Heart left ventricle (tissue), 13 donors: ENCODE measurements at regions not wholly inside any gene's neighbourhood (a gene's known extent, or its start where the extent isn't known, plus 50 kb on each side); places are given as distances from the start of the nearest gene placed in this dataset.

Experiments used
- CTCF ChIP-seq, 12 donors: fragments of 200-600 bp; sonication (generic) in 4 of 12; IDR thresholded peaks; one replicate each; pipeline versions ENCODE4 v1.5.0 to v1.8.0; 2018 to 2022; ENCODE audit warnings: antibody characterized with exemption in 12 of 12, mild to moderate bottlenecking in 5 of 12
- POLR2A ChIP-seq, 2 donors: fragments of 450-650 bp; IDR thresholded peaks; one replicate each; pipeline ENCODE4 v1.6.1; 2017; ENCODE audit warnings: antibody characterized with exemption in 2 of 2, mild to moderate bottlenecking in 2 of 2, moderate library complexity in 2 of 2
- donor health status: ischemic (EF 13 %, LVEDD 7.1; RV severe dilation, severe dysfunction).
- donor health status: DM: no; HTN: yes; CAD: no.
- donor health status: DM: no; HTN: no; CAD: no.
- donor health status: ischemic (EF 25% LVEDD 6.9; RV normal size, moderate dysfunction).
- donor health status: ischemic (EF 25% LVEDD 5.7; RV mildly dilated, moderate dysfunction).
- donor health status: ischemic (EF 35%, LVEDD 5.7; RV mildly dilated, moderate dysfunction).
- donor health status: nonischemic (EF 11% LVEDD 7.7; RV severe dilation, severe dysfunction).
- donor health status: DM: yes; HTN: yes; CAD: no.
- donor health status: PGD.
- donor health status: ischemic (EF 29% LVEDD 5.4; RV normal size, mild dysfunction).
- donor health status: nonischemic (EF 23%, LVEDD 6.1; RV moderate dilation, normal function).

GRCh38 chr17:12409082-12409481 lies 256.6 kb upstream of the MYOCD start:
- TF ChIP-seq POLR2A (IDR thresholded peaks at IDR 0.05): no peak
- TF ChIP-seq CTCF (IDR thresholded peaks at IDR 0.05): no peak
